ENCODE measurements at regions not wholly inside any gene's neighbourhood (a gene's known extent, or its start where the extent isn't known, plus 50 kb on each side); places are given as distances from the start of the nearest gene placed in this dataset.

GRCh38 chr5:173777149-173777548 lies 111.0 kb upstream of the CPEB4 start:
- TF ChIP-seq POLR2AphosphoS5 (IDR thresholded peaks at IDR 0.05; ENCODE audit: borderline replicate concordance, low read depth, low read length) (no peak), EZH2 (IDR thresholded peaks at IDR 0.05) (no peak)

Measured in SK-N-MC (cell line).